ENCODE measurements at regions not wholly inside any gene's neighbourhood (a gene's known extent, or its start where the extent isn't known, plus 50 kb on each side); places are given as distances from the start of the nearest gene placed in this dataset.

- no peak overlapping the region for H2AK5ac ChIP-seq (ENCODE audit: insufficient read length, low read length)
- H3K18ac ChIP-seq (ENCODE audit: insufficient read length, low read depth, low read length), result no peak overlapping the region
- no peaks in the 10 kb centered on the region for H4K20me1 ChIP-seq (ENCODE audit: control insufficient read depth, insufficient read depth, insufficient read length)
- no peaks in the 10 kb centered on the region for H3K9me3 Mint-ChIP-seq
- no peak overlapping the region for H4K91ac ChIP-seq (ENCODE audit: insufficient read length, low read depth, low read length)
- H4K5ac ChIP-seq (ENCODE audit: insufficient read length, low read depth, low read length), result no peak overlapping the region
- H4K8ac ChIP-seq (replicated peaks; ENCODE audit: insufficient read length, low read depth, low read length), result no peak overlapping the region
- no peak overlapping the region for H3K27ac ChIP-seq (ENCODE audit: insufficient read length, low read depth, low read length)
- no peak overlapping the region for H2BK15ac ChIP-seq (ENCODE audit: low read depth, low read length)
- no peak overlapping the region for H2AFZ ChIP-seq (ENCODE audit: low read length)
- TF ChIP-seq CTCF (conservative IDR thresholded peaks at IDR 0.05), result no peak
- no peak overlapping the region for H3K23ac ChIP-seq (ENCODE audit: insufficient read length, low read depth, low read length)
- H3K9me3 ChIP-seq (ENCODE audit: control insufficient read depth, low read depth, low read length), result no peaks in the 10 kb centered on the region
- no peak overlapping the region for H3K56ac ChIP-seq (ENCODE audit: insufficient read length, low read depth, low read length)
- no peak overlapping the region for H3K27ac Mint-ChIP-seq
- H2BK12ac ChIP-seq (ENCODE audit: insufficient read length, low read depth, low read length), result no peak overlapping the region
- no peaks in the 10 kb centered on the region for H3K79me1 ChIP-seq (ENCODE audit: insufficient read depth, low read depth, low read length, poor library complexity, severe bottlenecking)
- no peak overlapping the region for H3K14ac ChIP-seq (ENCODE audit: insufficient read depth, low read length)
- H3T11ph ChIP-seq (ENCODE audit: low read length), result no peak overlapping the region
- H3K4me3 Mint-ChIP-seq, result no peak overlapping the region
- H3K4ac ChIP-seq (ENCODE audit: low read depth, low read length), result no peak overlapping the region
- no peak overlapping the region for H2BK20ac ChIP-seq (ENCODE audit: low read depth, low read length, poor library complexity, severe bottlenecking)
- no peaks in the 10 kb centered on the region for H3K23me2 ChIP-seq (ENCODE audit: insufficient read length, low read depth, low read length, poor library complexity, severe bottlenecking)
- no peak overlapping the region for H2BK120ac ChIP-seq (ENCODE audit: low read depth, low read length, poor library complexity, severe bottlenecking)
- H2BK5ac ChIP-seq (ENCODE audit: insufficient read length, low read length), result no peak overlapping the region
- H3K79me2 ChIP-seq (ENCODE audit: insufficient read depth, low read length), result no peaks in the 10 kb centered on the region
- 0 out of 2 replicates have a peak, but pooled peaks cover 2% of the 10 kb centered on the region for H3K4me1 ChIP-seq (ENCODE audit: insufficient read depth, low read length)
- H3K4me2 ChIP-seq (ENCODE audit: insufficient read depth, insufficient read length, low read length), result no peak overlapping the region
- DNase-seq, result no peak
- H3K9ac ChIP-seq (ENCODE audit: extremely low read depth, insufficient read length, low read length), result no peak overlapping the region
- peaks cover 13% of the 10 kb centered on the region for H3K27me3 Mint-ChIP-seq (ENCODE audit: low read depth)
- peaks cover 0 to 9% of the 10 kb centered on the region in 2 experiments; a peak in 2 of 4 replicates for H3K4me1 Mint-ChIP-seq
- no peaks in the 10 kb centered on the region for H3K36me3 Mint-ChIP-seq (ENCODE audit: insufficient read depth in 1 of 3, low read depth in 3 of 3)
- WGBS (ENCODE audit: extremely low coverage, insufficient read length, low lambda C conversion rate), result no CpG with 5 or more reads among the region's 4 CpGs
- H3K27me3 ChIP-seq (ENCODE audit: insufficient read depth, low read length), result no peaks in the 10 kb centered on the region
Measured at GRCh38 chr22:27130906-27131305, 473.5 kb downstream of the MIAT start.
